Stimulated activated CD8-positive, alpha-beta memory T cell treated with anti-CD3 and anti-CD28 coated beads, Interleukin-4, amount 100 ng/mL, for 48 hours (primary cell): ENCODE measurements at regions not wholly inside any gene's neighbourhood (a gene's known extent, or its start where the extent isn't known, plus 50 kb on each side); places are given as distances from the start of the nearest gene placed in this dataset.

Source experiments
- DNase-seq: peaks from one replicate; pipeline ENCODE4 v3.0.0-alpha.2; 2020

DNA sequence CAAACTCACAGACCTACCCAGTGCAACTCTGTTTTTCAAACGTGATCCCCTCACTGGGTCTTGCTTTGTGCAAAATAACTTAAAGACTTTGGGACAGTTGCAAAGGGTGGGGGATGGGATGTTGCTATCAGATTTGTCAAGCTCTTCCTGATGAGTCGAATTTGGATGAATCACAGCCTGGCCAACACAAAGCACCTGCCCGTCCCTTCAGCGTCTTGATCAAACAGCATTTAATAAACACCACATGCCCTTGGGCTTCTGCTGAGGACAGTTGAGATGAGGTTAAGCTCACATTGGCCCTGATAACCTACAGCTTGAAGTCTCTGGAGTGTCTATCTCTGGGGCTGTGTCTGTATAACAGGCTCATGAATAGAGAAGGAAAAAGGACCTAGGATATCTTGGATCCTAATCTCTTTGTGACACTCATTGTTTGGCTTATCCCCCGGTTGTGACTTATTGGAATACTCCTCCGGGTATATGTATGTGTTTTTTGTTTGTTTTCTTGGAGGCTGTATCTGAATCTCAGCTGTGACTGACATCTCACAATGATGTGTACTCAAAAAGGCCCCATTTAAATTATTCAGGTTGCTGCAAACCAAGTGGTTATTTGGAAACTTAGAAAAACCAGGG, 132.6 kb upstream of the NAMPT start:
- DNase-seq, result no peak

DNA sequence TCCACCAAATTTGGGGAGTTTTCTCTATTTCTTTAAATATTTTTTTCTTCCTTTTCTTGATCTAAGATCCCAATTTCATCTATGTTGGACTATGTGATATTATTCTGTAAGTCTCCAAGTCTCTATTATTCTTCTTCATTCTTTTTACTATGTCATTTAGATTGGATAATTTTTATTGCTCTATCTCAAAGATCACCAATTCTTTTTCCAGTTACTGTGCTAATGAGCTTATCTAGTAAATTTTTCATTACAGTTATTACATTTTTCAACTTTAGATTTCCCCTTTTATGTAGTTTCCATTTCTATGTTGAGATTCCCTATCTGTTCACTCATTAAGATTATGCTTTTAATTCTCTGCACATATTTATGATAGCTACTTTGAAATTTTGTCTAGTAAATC, 131.6 kb upstream of the NAMPT start:
- no peak for DNase-seq

DNA sequence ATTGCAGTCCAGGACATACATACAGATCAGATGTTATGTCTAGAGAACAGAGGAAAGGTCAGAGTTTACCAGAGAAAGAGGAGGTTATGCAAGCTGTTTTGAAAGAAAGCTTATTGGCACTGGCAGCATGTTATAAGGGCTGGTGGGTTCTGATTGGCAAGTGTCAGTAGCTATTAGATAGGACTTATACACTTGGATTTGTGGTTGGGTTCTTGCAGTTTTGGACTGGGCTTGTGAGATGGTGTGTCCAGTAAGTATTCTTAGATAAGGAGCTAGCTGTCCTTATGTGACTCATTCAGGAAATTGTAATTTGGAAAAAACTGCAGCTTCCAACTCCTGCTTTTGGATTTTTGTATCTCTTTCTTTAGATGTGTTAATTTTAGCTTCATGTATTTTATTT, 130.7 kb upstream of the NAMPT start:
- DNase-seq, result no peak

GRCh38 chr7:106413446-106413845, 128.7 kb upstream of the NAMPT start:
- DNase-seq, result no peak

GRCh38 chr7:106405697-106406141, 120.9 kb upstream of the NAMPT start:
- no peak for DNase-seq

GRCh38 chr7:106402898-106403297, 118.1 kb upstream of the NAMPT start:
- no peak for DNase-seq

- no peak for DNase-seq
Observed at GRCh38 chr7:106400923-106401322, 116.1 kb upstream of the NAMPT start.

- no peak for DNase-seq
Observed at GRCh38 chr7:106398786-106399185, 114.0 kb upstream of the NAMPT start.

- no peak for DNase-seq
Observed at GRCh38 chr7:106397994-106398393, 113.2 kb upstream of the NAMPT start.

- DNase-seq, result no peak
Observed at GRCh38 chr7:106394526-106394925, 109.7 kb upstream of the NAMPT start.

- no peak for DNase-seq
Observed at GRCh38 chr7:106393564-106394251, 108.9 kb upstream of the NAMPT start.

- no peak for DNase-seq
Observed at GRCh38 chr7:106392590-106392989, 107.8 kb upstream of the NAMPT start.

GRCh38 chr7:106392144-106392543, 107.4 kb upstream of the NAMPT start:
- no peak for DNase-seq

GRCh38 chr7:106386958-106387357, 102.2 kb upstream of the NAMPT start:
- no peak for DNase-seq

GRCh38 chr7:106384373-106384772, 99.6 kb upstream of the NAMPT start:
- DNase-seq, result no peak

GRCh38 chr7:106382929-106383328, 98.1 kb upstream of the NAMPT start:
- no peak for DNase-seq

DNA sequence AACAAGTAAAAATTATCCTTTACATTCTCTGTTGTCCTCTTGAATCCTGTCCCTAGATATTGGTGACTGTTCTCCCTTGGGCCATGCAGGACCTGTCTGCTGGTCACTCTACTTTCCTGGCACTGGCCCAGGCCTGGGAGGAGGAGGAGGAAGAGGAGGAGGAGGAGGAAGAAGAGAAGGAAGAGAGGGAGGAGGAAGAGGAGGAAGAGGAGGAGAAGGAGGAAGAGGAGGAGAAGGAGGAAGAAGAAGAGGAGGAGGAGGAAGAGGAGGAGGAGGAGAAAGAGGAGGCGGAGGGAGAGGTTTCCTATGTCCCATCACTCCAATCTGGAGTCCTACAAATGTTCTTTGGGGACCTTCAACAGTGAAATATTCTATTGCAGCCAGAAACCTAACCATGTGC, 97.3 kb upstream of the NAMPT start:
- no peak for DNase-seq

DNA sequence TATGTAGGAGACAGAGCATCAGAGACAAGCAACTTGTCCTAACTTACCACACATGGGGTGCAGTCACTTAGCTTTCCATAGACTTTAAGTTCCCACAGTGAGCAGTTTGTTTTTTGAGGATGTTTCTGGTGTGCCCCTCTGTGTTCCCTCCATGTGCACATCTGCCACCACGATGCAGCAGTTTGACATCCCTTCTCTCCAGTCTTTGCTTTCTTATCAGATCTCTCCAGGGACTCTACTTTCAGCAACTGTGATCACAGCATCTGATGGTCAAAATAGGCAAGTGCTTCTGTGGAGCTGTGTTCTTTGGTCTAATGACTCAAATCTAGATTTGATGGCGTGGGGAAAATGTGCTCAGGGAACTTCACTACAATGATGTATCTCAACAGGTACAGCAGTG, 96.5 kb upstream of the NAMPT start:
- no peak for DNase-seq

DNA sequence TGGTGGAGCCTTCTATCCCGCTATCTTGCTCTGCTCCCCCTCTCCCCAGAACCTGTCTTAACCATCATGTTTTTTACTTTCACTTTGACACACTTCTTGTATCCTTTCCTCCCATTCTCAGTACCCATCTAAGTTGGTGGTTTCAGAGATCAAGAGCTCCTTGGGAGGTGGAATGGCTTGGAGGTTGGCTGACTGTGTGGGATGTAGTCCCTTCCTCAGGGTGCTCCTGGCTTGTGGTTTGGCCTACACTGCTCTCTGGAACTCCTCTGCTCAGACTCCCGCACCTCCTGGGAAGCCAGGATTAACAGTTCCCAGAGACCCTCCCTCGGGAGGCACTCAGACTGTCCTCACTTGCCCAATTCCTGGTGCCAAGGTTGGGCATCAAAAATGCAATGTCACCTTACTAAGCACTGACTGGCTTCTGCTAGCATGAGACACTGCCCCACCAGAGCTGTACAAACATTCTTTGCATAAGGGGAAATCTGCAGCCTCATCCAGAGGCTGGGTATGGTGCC, 93.1 kb upstream of the NAMPT start:
- DNase-seq, result no peak

GRCh38 chr7:106376026-106376799, 91.4 kb upstream of the NAMPT start:
- no peak for DNase-seq

GRCh38 chr7:106375499-106375898, 90.7 kb upstream of the NAMPT start:
- DNase-seq, result no peak

DNA sequence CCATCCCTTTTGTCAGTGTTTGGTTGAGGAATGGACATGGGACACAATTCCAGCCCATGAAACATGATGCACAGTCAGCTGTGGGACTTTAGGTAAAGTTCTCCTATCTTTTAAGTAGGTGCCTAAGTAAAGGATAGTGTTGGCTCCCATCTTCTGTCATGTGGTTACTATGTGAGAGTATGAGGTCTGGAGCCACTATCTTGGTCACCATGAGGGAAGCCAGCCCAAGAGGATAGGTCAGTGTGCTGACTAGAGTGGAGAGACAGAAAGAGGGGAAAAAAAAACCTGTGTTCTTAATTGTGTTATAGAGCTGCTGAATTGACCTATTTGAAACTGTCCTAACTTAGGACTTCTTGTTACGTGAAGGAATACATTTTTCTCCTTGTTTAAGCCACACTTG, 89.7 kb upstream of the NAMPT start:
- DNase-seq, result no peak

DNA sequence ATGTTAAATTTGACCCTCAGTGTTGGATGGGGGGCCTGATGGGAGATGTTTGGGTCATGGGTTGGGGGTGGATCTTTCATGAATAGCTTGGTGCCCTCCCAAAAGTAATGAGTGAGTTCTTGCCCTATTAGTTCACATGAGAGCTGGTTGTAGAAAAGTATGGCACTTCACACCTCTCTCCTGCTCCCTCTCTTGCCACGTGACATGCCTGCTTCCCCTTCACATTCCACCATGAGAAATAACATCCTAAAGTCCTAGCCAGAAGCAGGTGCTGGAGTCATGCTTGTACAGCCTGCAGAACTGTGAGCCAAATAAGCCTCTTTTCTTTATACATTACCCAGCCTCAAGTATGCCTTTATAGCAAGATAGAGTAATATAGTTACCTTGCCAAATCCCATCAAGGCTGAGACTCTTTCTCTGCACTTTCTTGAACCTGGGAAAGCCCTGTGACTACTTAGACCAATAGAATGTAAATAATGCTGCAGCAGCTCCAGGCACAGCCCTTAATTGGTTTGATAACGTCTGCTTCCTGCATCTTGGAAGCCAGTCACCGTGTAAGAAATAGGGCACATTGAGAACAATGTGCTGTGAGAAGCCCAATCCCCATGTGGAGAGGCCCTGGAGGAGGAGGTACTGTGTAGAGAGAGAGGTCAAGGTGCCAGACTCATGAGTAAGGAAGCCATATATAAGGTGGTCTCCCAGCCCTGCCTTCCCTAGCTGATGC, 88.0 kb upstream of the NAMPT start:
- no peak for DNase-seq
